HUDEP-2 (cell line): ENCODE measurements at regions not wholly inside any gene's neighbourhood (a gene's known extent, or its start where the extent isn't known, plus 50 kb on each side); places are given as distances from the start of the nearest gene placed in this dataset.

ENCODE experiments used
- DNase-seq, 76 experiments: peaks; one replicate each; lab custom pipeline; 2025; ENCODE audit not compliant: unreplicated experiment in 76 of 76; lab: John Stamatoyannopoulos, UW

DNA sequence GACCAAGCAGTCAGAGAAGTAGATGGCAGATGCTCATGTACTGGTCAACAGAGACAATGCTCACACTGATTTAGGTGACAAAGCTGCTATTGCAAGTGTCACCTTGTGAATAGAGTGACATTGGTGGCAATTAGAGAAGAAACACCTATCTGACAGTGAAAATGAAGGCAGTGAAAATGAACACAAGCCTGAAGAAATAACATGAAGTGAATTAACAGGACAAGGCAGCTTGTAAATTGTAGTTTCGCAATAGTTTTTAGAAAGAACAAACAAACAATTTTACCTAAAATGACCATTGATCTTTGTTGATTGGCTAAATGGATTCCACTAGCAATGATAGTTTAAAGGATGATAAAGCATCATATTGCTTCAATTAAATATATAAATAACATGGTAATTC lies 1389.5 kb downstream of the PLA2G4A start:
- no peak for DNase-seq

GRCh38 chr1:188220051-188220450 lies 1391.3 kb downstream of the PLA2G4A start:
- no peak for DNase-seq

- DNase-seq = no peak
Observed at GRCh38 chr1:188224263-188224662, 1395.5 kb downstream of the PLA2G4A start.

- no peak for DNase-seq
Observed at GRCh38 chr1:188225975-188226374, 1397.2 kb downstream of the PLA2G4A start.

- DNase-seq = no peak
Observed at GRCh38 chr1:188228623-188229022, 1399.9 kb downstream of the PLA2G4A start.

GRCh38 chr1:188237573-188238348 lies 1409.0 kb downstream of the PLA2G4A start:
- DNase-seq = no peak

DNA sequence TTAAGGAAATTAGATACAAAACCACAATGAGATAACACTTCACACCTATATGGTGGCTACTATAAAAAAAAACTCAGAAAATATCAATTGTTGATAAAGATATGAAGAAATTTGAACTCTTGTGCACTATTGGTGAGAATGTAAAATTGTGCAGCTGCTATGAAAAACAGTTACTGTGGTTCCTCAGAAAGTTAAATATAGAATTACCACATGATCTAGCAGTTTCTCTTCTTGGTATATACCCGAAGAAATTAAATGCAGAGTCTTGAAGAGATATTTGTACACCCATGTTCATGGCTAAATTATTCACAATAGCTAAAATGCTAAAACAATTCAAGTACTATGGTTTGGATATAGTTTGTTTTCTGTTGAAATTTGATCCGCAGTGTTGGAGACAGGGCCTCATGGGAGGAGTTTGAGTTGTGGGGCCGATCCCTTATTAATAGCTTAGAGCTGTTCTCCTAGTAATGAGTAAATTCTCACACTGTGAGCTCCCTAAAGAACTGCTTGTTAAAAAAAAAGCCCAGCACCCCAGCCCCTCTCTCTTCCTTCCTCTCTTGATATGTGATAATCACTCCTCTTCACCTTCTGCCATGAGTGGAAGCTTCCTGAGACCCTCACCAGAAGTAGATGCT lies 1412.1 kb downstream of the PLA2G4A start:
- DNase-seq = no peak

GRCh38 chr1:188241629-188242028 lies 1412.9 kb downstream of the PLA2G4A start:
- no peak for DNase-seq

- DNase-seq = no peak
Observed at GRCh38 chr1:188243456-188243855, 1414.7 kb downstream of the PLA2G4A start.

DNA sequence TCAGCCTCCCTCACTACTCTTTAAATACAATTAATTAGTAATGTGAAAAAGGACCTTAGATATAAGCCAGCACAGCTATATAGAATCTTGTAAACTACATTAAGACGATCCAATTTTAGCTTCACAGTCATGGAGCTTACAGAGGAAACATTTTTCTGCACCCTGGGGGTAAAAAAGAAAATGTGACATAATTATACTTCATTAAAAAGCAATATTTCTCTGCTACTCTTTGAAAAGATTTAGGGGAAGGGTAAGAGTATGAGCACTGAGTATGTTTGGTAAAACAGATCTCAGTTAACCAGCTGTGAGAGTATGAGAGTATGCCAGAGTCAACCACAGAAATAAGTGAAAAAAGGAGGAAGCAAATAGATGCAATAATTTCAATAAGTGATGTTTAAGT lies 1415.9 kb downstream of the PLA2G4A start:
- no peak for DNase-seq

- DNase-seq = no peak
Observed at GRCh38 chr1:188247255-188247654, 1418.5 kb downstream of the PLA2G4A start.

DNA sequence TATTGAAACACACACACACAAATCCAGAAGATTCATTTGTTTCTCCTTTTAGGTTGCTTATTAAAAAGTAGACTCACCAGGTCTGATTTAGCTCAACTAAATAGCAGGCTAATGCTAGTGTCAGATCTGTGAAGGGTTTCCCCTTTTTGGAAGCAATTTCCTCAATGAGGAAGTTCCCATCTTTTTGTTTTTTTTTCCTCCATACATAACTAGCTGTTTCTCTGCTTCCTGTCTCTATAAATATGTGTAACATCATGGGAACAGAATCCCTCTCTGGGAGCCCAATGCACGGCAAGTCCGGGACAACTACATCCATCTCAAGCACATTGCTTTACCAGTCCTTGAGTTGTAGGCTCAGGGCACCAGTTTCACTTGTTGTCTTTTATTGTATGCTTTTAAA lies 1421.1 kb downstream of the PLA2G4A start:
- DNase-seq = no peak

DNA sequence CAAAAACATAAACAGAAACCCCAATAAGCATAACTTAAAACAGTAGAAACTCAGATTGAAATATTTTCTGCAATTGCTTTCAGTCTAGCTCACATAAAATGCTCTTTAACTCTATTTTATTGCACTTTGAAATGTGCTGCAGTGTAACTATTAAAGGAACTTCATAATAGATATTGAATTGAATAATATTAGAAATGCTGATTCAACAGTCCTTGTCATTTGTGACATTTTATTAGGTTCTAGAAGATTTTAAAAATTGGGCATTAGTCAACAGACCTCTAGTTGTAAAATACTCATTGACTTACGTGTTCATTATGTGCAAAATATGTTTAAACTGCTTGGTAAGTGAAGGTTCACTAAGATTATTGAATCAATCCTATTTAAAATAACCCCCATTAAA lies 1422.3 kb downstream of the PLA2G4A start:
- DNase-seq = no peak

GRCh38 chr1:188261849-188262248 lies 1433.1 kb downstream of the PLA2G4A start:
- no peak for DNase-seq

DNA sequence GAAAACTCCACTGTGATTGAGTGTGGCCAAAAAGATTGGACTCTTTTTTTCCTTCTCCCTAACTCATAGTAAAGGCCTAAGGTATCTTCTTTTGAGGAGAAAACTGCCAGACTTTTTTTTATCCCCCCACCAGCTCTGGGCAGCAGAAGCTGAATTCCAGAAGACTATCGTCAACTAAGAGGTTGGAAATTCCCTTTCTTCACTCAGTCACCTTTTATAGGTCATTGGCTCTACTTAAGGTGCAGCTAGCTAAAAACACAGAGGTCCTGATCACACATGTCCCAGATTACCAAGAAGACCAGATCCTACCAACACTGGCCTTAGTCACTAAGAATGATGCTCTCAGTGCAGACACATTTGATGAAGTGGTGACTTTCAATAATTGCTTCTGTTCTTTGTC lies 1441.2 kb downstream of the PLA2G4A start:
- no peak for DNase-seq

DNA sequence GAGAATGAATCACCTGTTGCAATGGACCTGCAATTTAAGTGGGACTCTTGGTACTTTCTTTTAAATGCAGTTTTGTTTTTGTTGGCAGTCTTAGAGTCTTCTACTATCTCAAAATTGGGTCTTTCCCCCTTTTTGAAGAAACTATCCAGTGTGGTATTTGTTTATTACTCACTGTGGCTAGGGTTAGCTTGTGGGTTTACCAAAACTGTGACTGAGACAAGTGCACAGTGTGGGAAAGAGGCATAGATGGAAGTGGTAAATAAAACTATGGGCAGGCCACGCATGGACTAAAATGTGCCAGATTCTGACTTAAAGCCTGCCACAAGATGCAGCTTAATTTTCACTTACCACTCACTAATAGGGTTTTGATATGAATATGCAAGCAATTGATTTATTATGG lies 1441.7 kb downstream of the PLA2G4A start:
- DNase-seq = no peak

- DNase-seq = no peak
Observed at GRCh38 chr1:188277771-188278170, 1449.0 kb downstream of the PLA2G4A start.

DNA sequence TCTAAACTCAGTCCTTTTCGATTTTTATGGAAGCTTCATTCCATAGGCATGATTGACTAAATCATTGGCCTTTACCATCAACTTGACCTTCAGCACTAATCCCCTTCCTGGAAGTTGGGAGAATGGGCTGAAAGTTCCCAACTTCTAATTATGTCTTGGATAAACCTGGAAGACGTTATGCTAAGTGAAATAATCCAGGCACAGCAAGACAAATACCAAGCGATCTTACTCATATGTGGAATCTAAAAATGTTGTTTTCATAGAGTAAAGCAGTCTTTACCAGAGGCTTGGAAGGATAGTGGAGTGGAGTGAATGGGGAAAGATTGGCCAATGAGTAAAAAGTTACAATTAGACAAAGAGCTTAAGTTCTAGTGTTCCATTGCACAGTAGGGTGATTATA lies 1453.2 kb downstream of the PLA2G4A start:
- DNase-seq = no peak

DNA sequence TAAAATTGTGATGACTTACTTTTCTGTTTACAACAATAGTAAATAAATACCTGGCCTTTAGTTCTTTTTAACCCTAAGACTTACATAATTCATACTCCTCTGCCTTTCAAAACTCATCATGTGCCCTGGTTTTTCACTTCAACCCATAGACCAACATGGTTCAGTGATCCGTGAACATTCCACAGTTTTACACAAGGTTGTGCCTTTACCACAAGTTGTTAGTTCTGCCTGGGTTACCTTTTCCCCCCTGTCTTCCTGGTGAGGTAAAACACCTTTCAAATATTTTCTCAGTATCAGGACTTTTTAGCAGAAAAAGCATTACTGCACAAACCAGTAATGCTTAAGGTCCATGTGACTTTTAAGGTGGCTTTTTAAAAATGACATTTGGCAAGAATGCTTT lies 1466.4 kb downstream of the PLA2G4A start:
- DNase-seq = no peak

DNA sequence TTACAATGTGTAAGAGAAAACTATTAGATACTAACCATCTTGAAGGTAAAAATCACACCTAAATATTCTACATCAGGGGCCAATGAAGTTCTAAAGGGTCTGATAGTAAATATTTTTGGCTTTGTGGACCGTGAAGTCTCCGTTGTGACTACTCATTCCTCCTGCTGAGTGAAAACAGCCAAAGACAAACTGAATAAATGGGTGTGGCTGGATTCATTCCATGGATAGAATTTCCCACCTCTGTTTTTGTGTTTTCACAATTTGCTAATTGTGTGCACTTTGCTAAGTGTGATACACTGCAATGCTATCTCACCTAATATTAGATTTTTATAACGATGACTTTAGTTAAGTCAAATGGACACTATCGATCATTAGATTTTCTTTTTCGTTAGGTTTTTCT lies 1474.0 kb downstream of the PLA2G4A start:
- DNase-seq = no peak

- DNase-seq = no peak
Observed at GRCh38 chr1:188314557-188315137, 1485.9 kb downstream of the PLA2G4A start.

- no peak for DNase-seq
Observed at GRCh38 chr1:188317894-188318293, 1489.1 kb downstream of the PLA2G4A start.
